Tibial nerve (tissue), 4 donors: ENCODE measurements at regions not wholly inside any gene's neighbourhood (a gene's known extent, or its start where the extent isn't known, plus 50 kb on each side); places are given as distances from the start of the nearest gene placed in this dataset.
"Not testable (repeated sequence)": the region's sequence is repeated elsewhere in the genome, so short reads cannot be mapped to it uniquely, and the experiment has no call there.

ENCODE experiments used
- DNase-seq, 2 donors: peaks; one replicate each; pipeline ENCODE4 v3.0.0-alpha.2; 2019; ENCODE audit warnings: low spot score in 2 of 2
- H3K27ac ChIP-seq, 4 donors: fragments of 200-600 bp; sonication (generic) in 3 of 4; one replicate each; pipeline ENCODE4 v1.5.1; 2017 to 2019; ENCODE audit warnings: mild to moderate bottlenecking in 1 of 4
- H3K27me3 ChIP-seq, 2 donors: fragments of 200-600 bp; sonication (generic) in 1 of 2; one replicate each; pipeline versions ENCODE4 v1.5.1 to v1.6.0; 2017 to 2019
- H3K36me3 ChIP-seq, 3 donors: fragments of 200-600 bp; sonication (generic); one replicate each; pipeline ENCODE4 v1.5.1; 2018 to 2019
- H3K4me1 ChIP-seq, 4 donors: fragments of 200-600 bp; sonication (generic) in 3 of 4; one replicate each; pipeline ENCODE4 v1.5.1; 2017 to 2019
- H3K4me3 ChIP-seq, 4 donors: fragments of 200-600 bp; sonication (generic) in 3 of 4; one replicate each; pipeline ENCODE4 v1.5.1; 2017 to 2019; ENCODE audit warnings: mild to moderate bottlenecking in 1 of 4, moderate library complexity in 1 of 4
- H3K9me3 ChIP-seq, 4 donors: fragments of 200-600 bp; sonication (generic) in 3 of 4; one replicate each; pipeline ENCODE4 v1.5.1; 2017 to 2019
- CTCF ChIP-seq, 5 experiments: fragments of 200-600 bp in 3 of 5; fragments of 450-650 bp in 2 of 5; sonication (generic) in 3 of 5; IDR thresholded peaks; one replicate each; pipeline ENCODE4 v1.5.1; 2016 to 2019; ENCODE audit warnings: antibody characterized with exemption in 5 of 5, mild to moderate bottlenecking in 3 of 5, moderate library complexity in 2 of 5
- EP300 ChIP-seq, 2 donors: sonication (generic); formaldehyde crosslinking; IDR thresholded peaks; one replicate each; pipeline ENCODE4 v1.6.1; 2017; ENCODE audit warnings: antibody characterized with exemption in 2 of 2, mild to moderate bottlenecking in 1 of 2
- POLR2A ChIP-seq, 2 donors: fragments of 450-650 bp; IDR thresholded peaks; one replicate each; pipeline ENCODE4 v1.6.1; 2017; ENCODE audit warnings: antibody characterized with exemption in 2 of 2, mild to moderate bottlenecking in 2 of 2, moderate library complexity in 2 of 2
- WGBS, 2 donors: methylation state at CpG; one replicate each; pipeline ENCODE4 v1.1.5; 2018; 5-methylcytosine and 5-hydroxymethylcytosine counted together

- H3K9me3 ChIP-seq = no peaks in the 10 kb centered on the region
- 92 to 95% methylated on average over 2 of the region's 2 CpGs for WGBS, 2 donors
- TF ChIP-seq CTCF (IDR thresholded peaks at IDR 0.05) (no peak), POLR2A (IDR thresholded peaks at IDR 0.05) (no peak), EP300 (IDR thresholded peaks at IDR 0.05) (no peak)
Observed at GRCh38 chr1:73306899-73307555, 890.9 kb downstream of the LRRIQ3 start.

DNA sequence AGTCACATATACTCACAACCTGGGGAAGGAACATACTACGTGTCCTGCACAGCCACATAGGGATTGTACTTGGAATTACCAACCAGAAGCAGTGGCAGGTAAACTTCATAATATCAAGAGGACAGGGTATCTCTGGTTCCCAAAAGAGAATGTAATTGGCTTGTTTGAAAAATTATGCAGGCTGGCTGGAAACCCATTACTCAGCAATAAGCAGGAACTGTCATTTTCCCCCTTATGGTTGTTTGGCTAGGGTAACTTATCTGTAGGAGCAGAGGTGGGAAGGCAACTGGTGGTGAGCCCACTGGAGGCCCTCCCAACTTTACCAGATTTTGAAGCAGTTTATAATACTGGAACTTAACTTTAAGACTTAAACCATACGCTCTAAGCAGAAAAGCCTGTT is 924.1 kb downstream of the LRRIQ3 start:
- TF ChIP-seq CTCF (IDR thresholded peaks at IDR 0.05) (no peak), EP300 (IDR thresholded peaks at IDR 0.05) (no peak), POLR2A (IDR thresholded peaks at IDR 0.05) (no peak)
- no peak overlapping the region for H3K27ac ChIP-seq
- DNase-seq = no peak
- no peaks in the 10 kb centered on the region for H3K36me3 ChIP-seq
- 77 to 86% methylated on average over 2 of the region's 2 CpGs for WGBS, 2 donors
- peaks cover 0 to 11% (median 0%) of the 10 kb centered on the region in 4 donors for H3K9me3 ChIP-seq
- no peak overlapping the region for H3K4me3 ChIP-seq
- H3K4me1 ChIP-seq = no peaks in the 10 kb centered on the region
- H3K27me3 ChIP-seq = no peaks in the 10 kb centered on the region

More at GRCh38 chr1:73306899-73307555, 890.9 kb downstream of the LRRIQ3 start:
- Histone ChIP-seq H3K27ac (no peak overlapping the region), H3K4me1 (no peaks in the 10 kb centered on the region), H3K27me3 (no peaks in the 10 kb centered on the region), H3K4me3 (no peak overlapping the region), H3K36me3 (no peaks in the 10 kb centered on the region)
- DNase-seq = no peak

DNA sequence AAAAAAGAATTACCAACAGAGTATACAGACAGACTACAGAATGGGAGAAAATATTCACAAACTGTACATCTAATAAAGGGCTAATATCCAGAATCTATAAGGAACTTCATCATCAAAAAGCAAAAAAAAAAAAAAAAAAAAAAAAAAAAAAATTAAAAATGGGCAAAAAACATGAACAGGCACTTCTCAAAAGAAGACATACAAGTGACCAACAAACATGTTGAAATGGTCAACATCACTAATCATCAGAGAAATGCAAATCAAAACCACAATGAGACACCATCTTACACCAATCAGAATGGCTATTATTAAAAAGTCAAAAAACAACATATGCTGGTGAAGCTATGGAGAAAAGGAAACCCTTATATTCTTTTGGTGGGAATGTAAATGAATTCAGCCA is 952.8 kb downstream of the LRRIQ3 start:
- H3K4me1 ChIP-seq, H3K27ac ChIP-seq, H3K4me3 ChIP-seq, H3K36me3 ChIP-seq, DNase-seq, H3K27me3 ChIP-seq: not testable (repeated sequence)
- peaks cover 0 to 44% (median 5%) of the 10 kb centered on the region in 4 donors for H3K9me3 ChIP-seq

GRCh38 chr1:73218995-73219546 is 936.7 kb upstream of the NEGR1 start:
- Histone ChIP-seq H3K27me3 (no peaks in the 10 kb centered on the region), H3K4me3 (no peak overlapping the region), H3K27ac (no peak overlapping the region), H3K4me1 (no peaks in the 10 kb centered on the region), H3K9me3 (peaks cover 0 to 13% (median 0%) of the 10 kb centered on the region in 4 donors), H3K36me3 (no peaks in the 10 kb centered on the region)
- DNase-seq = no peak
- WGBS, 2 donors = 46 to 58% methylated on average over 2 of the region's 2 CpGs
- no peak for TF ChIP-seq CTCF (IDR thresholded peaks at IDR 0.05)
- TF ChIP-seq POLR2A (IDR thresholded peaks at IDR 0.05) = no peak
- TF ChIP-seq EP300 (IDR thresholded peaks at IDR 0.05) = no peak

DNA sequence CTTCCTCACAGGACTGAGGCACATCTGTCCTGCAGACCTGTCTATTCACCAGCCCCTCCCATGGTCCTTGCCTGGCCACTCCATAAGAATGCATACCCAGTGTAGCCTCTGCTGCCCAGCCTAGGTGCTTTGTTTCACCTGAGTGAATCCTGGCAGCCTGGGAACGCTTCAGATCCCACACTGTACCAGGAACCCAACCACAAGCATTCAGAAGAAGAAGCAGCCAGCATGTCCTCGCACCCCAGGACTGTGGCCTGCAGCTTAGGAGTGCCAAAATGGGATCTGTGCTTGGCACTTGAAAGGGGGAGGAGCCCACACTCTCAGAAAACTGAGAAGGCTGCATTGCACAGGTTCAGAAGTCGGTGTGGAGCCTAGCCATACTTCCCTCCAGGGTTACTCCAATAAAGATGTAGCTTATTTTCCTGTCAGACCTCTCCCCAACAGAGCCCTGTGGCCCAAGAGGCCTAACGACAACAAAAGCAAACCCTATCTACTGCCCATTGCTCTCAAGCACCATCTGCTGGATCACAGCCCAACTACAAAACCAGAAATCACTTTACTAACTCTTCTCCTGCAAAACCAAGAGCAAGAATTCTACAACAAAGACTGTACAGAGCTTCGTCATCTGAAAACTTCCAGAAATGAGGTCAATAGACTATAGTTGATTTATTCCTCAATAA is 923.1 kb upstream of the NEGR1 start:
- Histone ChIP-seq H3K36me3 (no peaks in the 10 kb centered on the region), H3K4me1 (no peaks in the 10 kb centered on the region), H3K9me3 (peaks cover 0 to 3% (median 0%) of the 10 kb centered on the region in 4 donors), H3K27me3 (no peaks in the 10 kb centered on the region), H3K4me3 (no peak overlapping the region), H3K27ac (no peak overlapping the region)
- DNase-seq = no peak
- WGBS, 2 donors = 44 to 65% methylated on average over 4 of the region's 5 CpGs
- no peak for TF ChIP-seq POLR2A (IDR thresholded peaks at IDR 0.05)
- TF ChIP-seq EP300 (IDR thresholded peaks at IDR 0.05) = no peak
- no peak for TF ChIP-seq CTCF (IDR thresholded peaks at IDR 0.05)
